Prostate gland (tissue), 2 donors: ENCODE measurements at regions not wholly inside any gene's neighbourhood (a gene's known extent, or its start where the extent isn't known, plus 50 kb on each side); places are given as distances from the start of the nearest gene placed in this dataset.

Experiments used
- DNase-seq: peaks from one replicate; pipeline ENCODE4 v3.0.0-alpha.2; 2019; ENCODE audit warnings: low spot score
- H3K27ac ChIP-seq, 2 donors: fragments of 200-600 bp; sonication (generic); 2 replicates each; pipeline ENCODE4 v1.5.1; 2017 to 2019
- H3K27me3 ChIP-seq: fragments of 200-600 bp; sonication (generic); replicated peaks from 2 replicates; pipeline ENCODE4 v1.5.1; 2019; ENCODE audit not compliant: insufficient read depth
- H3K36me3 ChIP-seq, 2 donors: fragments of 200-600 bp; sonication (generic); 1 replicate in 1 of 2; 2 replicates in 1 of 2; pipeline versions ENCODE4 v1.5.1 to v1.8.1; 2017 to 2019
- H3K4me1 ChIP-seq: fragments of 200-600 bp; sonication (generic); replicated peaks from 2 replicates; pipeline ENCODE4 v1.5.1; 2019
- H3K4me3 ChIP-seq, 2 donors: fragments of 200-600 bp; sonication (generic); 2 replicates each; pipeline ENCODE4 v1.5.1; 2017 to 2019
- H3K9me3 ChIP-seq: fragments of 200-600 bp; sonication (generic); 2 replicates; pipeline ENCODE4 v1.5.1; 2017
- POLR2A ChIP-seq: fragments of 450-650 bp; IDR thresholded peaks from one replicate; pipeline ENCODE4 v1.6.1; 2016; ENCODE audit warnings: antibody characterized with exemption, mild to moderate bottlenecking
- POLR2AphosphoS5 ChIP-seq: sonication (generic); formaldehyde crosslinking; IDR thresholded peaks from one replicate; pipeline ENCODE4 v1.6.1; 2017; ENCODE audit warnings: antibody characterized with exemption
- WGBS: methylation state at CpG from one replicate; pipeline ENCODE4 v1.1.5; 2018; 5-methylcytosine and 5-hydroxymethylcytosine counted together
- intact Hi-C: fragments of 100-400 bp; cut with DNase I; formaldehyde crosslinking; loops from one replicate; pipeline ENCODE4 v1.14.2; 2022
- TF ChIP-seq, protein P1 (sequence below), 4 experiments: fragments of 200-600 bp in 2 of 4; fragments of 450-650 bp in 2 of 4; sonication (generic) in 2 of 4; IDR thresholded peaks; 1 replicate in 3 of 4; 2 replicates in 1 of 4; pipeline ENCODE4 v1.5.1; 2016 to 2019; ENCODE audit warnings: antibody characterized with exemption in 4 of 4, mild to moderate bottlenecking in 2 of 4, moderate library complexity in 2 of 4

DNA sequence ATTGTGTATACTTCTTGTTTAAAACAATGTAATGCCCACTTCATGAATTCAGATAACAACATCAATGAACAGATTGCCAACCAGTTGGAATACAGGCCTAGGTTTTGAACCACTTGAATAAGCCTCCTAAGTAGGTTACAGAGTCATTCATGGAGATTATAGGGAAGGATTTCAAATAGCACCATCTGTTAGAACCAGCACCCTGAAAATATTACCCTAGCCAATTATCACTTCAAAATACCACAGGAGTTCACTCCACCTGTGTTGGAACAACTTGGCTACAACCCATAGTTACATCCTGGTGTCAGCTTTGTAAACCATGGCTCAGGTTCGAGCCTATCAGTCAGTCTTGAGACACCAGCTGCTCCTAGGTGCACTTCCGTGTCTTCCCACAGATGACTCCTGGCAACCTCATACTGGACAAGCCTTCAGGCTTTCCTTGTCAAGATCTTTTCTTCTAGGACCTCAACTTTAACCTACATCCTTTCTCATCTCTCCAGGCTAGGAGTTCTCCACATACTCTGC lies 350.0 kb downstream of the DEPDC1B start:
- Histone ChIP-seq H3K4me3 (no peak overlapping the region), H3K9me3 (no peaks in the 10 kb centered on the region), H3K27me3 (no peaks in the 10 kb centered on the region), H3K4me1 (no peaks in the 10 kb centered on the region), H3K27ac (no peak overlapping the region), H3K36me3 (no peaks in the 10 kb centered on the region)
- intact Hi-C loops, result no loop called here
- WGBS, result 91% methylated on average over 2 of the region's 2 CpGs
- no peak for DNase-seq
- TF ChIP-seq, protein P1, sequence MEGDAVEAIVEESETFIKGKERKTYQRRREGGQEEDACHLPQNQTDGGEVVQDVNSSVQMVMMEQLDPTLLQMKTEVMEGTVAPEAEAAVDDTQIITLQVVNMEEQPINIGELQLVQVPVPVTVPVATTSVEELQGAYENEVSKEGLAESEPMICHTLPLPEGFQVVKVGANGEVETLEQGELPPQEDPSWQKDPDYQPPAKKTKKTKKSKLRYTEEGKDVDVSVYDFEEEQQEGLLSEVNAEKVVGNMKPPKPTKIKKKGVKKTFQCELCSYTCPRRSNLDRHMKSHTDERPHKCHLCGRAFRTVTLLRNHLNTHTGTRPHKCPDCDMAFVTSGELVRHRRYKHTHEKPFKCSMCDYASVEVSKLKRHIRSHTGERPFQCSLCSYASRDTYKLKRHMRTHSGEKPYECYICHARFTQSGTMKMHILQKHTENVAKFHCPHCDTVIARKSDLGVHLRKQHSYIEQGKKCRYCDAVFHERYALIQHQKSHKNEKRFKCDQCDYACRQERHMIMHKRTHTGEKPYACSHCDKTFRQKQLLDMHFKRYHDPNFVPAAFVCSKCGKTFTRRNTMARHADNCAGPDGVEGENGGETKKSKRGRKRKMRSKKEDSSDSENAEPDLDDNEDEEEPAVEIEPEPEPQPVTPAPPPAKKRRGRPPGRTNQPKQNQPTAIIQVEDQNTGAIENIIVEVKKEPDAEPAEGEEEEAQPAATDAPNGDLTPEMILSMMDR (IDR thresholded peaks at IDR 0.05), result no peak
- TF ChIP-seq POLR2AphosphoS5 (no peak), POLR2A (no peak)

DNA sequence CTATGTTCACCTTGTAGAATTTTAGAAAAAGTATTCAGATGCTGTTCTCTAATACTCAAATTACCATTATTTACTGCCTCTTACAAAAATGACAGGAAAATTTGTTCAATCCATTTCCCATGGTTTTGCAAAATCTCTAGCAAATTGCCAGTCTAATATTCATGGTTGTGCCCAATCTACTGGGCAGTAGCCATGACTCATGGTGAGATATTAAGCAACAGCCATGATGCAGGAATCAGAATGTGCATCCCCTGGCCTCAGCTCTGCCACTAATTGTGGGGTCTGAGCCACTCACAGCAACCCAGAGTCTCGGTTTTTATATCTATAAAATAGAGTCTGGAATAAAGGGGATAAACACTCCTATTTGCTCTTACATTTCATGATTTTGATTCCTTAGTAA lies 353.6 kb downstream of the DEPDC1B start:
- no peaks in the 10 kb centered on the region for H3K4me1 ChIP-seq
- H3K27ac ChIP-seq, result no peak overlapping the region
- TF ChIP-seq POLR2A, result no peak
- no peak for TF ChIP-seq POLR2AphosphoS5
- TF ChIP-seq, protein P1 (IDR thresholded peaks at IDR 0.05), result no peak
- H3K36me3 ChIP-seq, result no peaks in the 10 kb centered on the region
- 95% methylated on average over 1 of the region's 1 CpG for WGBS
- no peak for DNase-seq
- intact Hi-C loops, result no loop called here
- H3K9me3 ChIP-seq, result no peaks in the 10 kb centered on the region
- no peak overlapping the region for H3K4me3 ChIP-seq
- no peaks in the 10 kb centered on the region for H3K27me3 ChIP-seq

DNA sequence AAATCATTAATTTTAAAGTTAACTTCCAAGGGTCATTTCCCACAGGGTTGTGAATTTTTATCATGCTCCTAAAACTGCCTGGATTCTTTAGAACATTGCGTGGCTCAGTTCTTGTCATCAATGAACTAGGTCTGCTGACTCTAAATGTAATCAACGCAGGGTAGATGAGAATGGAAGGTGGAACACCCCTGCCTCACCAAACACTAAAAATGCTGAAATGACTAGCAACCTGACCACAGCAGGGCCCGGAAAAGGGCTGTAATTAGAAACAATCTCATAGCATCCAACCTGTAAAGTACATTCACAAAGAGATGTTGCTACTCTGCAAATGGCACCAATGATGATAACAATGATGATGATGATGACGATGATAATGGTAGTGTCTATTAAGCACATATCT lies 356.9 kb downstream of the DEPDC1B start:
- WGBS, result 91% methylated on average over 4 of the region's 4 CpGs

DNA sequence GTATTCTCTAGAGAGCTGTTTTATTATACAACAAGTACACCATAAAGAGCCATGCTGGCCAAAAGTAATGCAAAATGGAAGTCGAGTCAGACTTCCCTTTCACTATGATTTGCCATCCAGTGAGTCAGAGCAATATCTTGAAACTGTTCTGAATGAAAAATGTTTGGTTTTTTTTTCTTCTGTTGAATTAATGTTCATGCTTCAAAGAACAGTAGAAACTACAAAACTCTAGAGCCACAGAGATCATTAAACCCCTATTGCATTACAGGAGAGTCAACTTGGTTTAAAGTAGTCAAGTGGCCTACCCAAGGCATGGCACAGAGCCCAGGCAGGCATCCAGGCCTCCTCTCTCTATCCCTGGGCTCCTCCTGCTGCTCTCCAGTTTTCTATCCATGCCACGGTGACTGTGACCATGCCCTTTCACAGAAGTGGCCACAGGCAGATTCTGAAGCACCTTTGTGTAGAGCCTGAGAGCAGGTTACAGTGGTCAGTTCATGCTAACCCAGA lies 358.9 kb downstream of the DEPDC1B start:
- intact Hi-C loops, result no loop called here

More for the DNA sequence above, 356.9 kb downstream of the DEPDC1B start:
- no peaks in the 10 kb centered on the region for H3K4me1 ChIP-seq
- no peaks in the 10 kb centered on the region for H3K27me3 ChIP-seq
- no peak overlapping the region for H3K4me3 ChIP-seq
- no peak for DNase-seq
- TF ChIP-seq POLR2AphosphoS5 (no peak), POLR2A (no peak)
- TF ChIP-seq, protein P1 (IDR thresholded peaks at IDR 0.05), result no peak
- intact Hi-C loops, result no loop called here
- H3K9me3 ChIP-seq, result no peaks in the 10 kb centered on the region
- no peaks in the 10 kb centered on the region for H3K36me3 ChIP-seq
- H3K27ac ChIP-seq, result no peak overlapping the region

DNA sequence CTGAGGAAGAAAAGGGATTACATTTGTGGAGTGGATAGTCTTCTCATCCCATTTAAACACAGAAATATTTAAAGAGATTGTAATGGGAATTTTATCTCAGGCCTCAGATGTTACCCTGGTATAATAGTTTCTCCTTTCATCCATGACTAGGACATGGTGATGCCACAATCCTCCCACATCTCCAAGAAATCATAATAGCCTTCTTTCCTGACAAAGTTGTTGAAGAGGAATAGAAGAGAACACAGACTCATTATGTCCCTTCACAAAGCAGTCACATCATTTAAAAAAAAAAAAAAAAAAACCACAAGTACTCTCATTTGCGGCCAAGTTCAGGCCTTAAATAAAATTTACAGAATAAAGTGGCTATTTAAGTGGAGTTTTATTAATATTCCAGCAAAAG lies 359.6 kb downstream of the DEPDC1B start:
- Histone ChIP-seq H3K36me3 (no peaks in the 10 kb centered on the region), H3K27ac (no peak overlapping the region), H3K4me3 (no peak overlapping the region), H3K4me1 (no peaks in the 10 kb centered on the region), H3K9me3 (no peaks in the 10 kb centered on the region), H3K27me3 (no peaks in the 10 kb centered on the region)
- no peak for DNase-seq
- WGBS, result 83% methylated on average over 1 of the region's 1 CpG
- intact Hi-C loops, result no loop called here
- TF ChIP-seq POLR2A (no peak), POLR2AphosphoS5 (no peak)
- TF ChIP-seq, protein P1 (IDR thresholded peaks at IDR 0.05), result no peak

More for the DNA sequence above, 358.9 kb downstream of the DEPDC1B start:
- DNase-seq, result no peak
- Histone ChIP-seq H3K27me3 (no peaks in the 10 kb centered on the region), H3K36me3 (no peaks in the 10 kb centered on the region), H3K4me3 (no peak overlapping the region), H3K27ac (no peak overlapping the region), H3K9me3 (no peaks in the 10 kb centered on the region), H3K4me1 (no peaks in the 10 kb centered on the region)
- no peak for TF ChIP-seq POLR2AphosphoS5
- no peak for TF ChIP-seq POLR2A
- TF ChIP-seq, protein P1 (IDR thresholded peaks at IDR 0.05), result no peak
- 80% methylated on average over 2 of the region's 2 CpGs for WGBS
